Transverse colon (tissue), 4 donors: ENCODE measurements at regions not wholly inside any gene's neighbourhood (a gene's known extent, or its start where the extent isn't known, plus 50 kb on each side); places are given as distances from the start of the nearest gene placed in this dataset.

ENCODE experiments used
- DNase-seq: peaks from one replicate; pipeline ENCODE4 v3.0.0-alpha.2; 2019
- H3K27ac ChIP-seq, 4 donors: fragments of 200-600 bp; sonication (generic); 2 replicates each; pipeline ENCODE4 v1.5.1; 2016 to 2018; ENCODE audit warnings: inconsistent platforms in 4 of 4
- H3K27me3 ChIP-seq: fragments of 200-600 bp; sonication (generic); 2 replicates; pipeline ENCODE4 v1.5.1; 2017; ENCODE audit warnings: inconsistent platforms
- H3K36me3 ChIP-seq, 4 donors: fragments of 200-600 bp; sonication (generic); 2 replicates each; pipeline ENCODE4 v1.5.1; 2017 to 2019; ENCODE audit warnings: inconsistent platforms in 4 of 4
- H3K4me1 ChIP-seq, 4 donors: fragments of 200-600 bp; sonication (generic); 2 replicates each; pipeline ENCODE4 v1.5.1; 2017 to 2020; ENCODE audit warnings: inconsistent platforms in 4 of 4
- H3K4me3 ChIP-seq, 4 donors: fragments of 200-600 bp; sonication (generic); 1 replicate in 1 of 4; 2 replicates in 3 of 4; pipeline versions ENCODE4 v1.5.1 to v1.6.1; 2017 to 2019; ENCODE audit warnings: inconsistent platforms in 4 of 4
- H3K9me3 ChIP-seq, 2 donors: fragments of 200-600 bp; sonication (generic); 2 replicates each; pipeline ENCODE4 v1.5.1; 2017 to 2019; ENCODE audit warnings: inconsistent platforms in 2 of 2
- CTCF ChIP-seq, 5 experiments: fragments of 200-600 bp in 3 of 5; fragments of 450-650 bp in 2 of 5; sonication (generic) in 3 of 5; IDR thresholded peaks; 1 replicate in 2 of 5; 2 replicates in 3 of 5; pipeline ENCODE4 v1.5.1; 2016 to 2017; ENCODE audit warnings: antibody characterized with exemption in 5 of 5, inconsistent platforms in 3 of 5, mild to moderate bottlenecking in 2 of 5, moderate library complexity in 1 of 5
- EP300 ChIP-seq: sonication (generic); formaldehyde crosslinking; IDR thresholded peaks from one replicate; pipeline ENCODE4 v1.6.1; 2017; ENCODE audit warnings: antibody characterized with exemption, low read depth
- POLR2A ChIP-seq: fragments of 450-650 bp; IDR thresholded peaks from one replicate; pipeline ENCODE4 v1.6.1; 2016; ENCODE audit warnings: antibody characterized with exemption, mild to moderate bottlenecking, moderate library complexity
- POLR2AphosphoS5 ChIP-seq, 3 donors: sonication (generic); formaldehyde crosslinking; IDR thresholded peaks; one replicate each; pipeline ENCODE4 v1.6.1; 2016; ENCODE audit warnings: antibody characterized with exemption in 3 of 3
- WGBS, 2 donors: methylation state at CpG; one replicate each; pipeline ENCODE4 v1.1.5; 2018; ENCODE audit warnings: low coverage in 1 of 2; 5-methylcytosine and 5-hydroxymethylcytosine counted together
- in situ Hi-C, 4 donors: fragments of 200-750 bp; cut with MboI; loops; one replicate each; pipeline versions ENCODE4 v1.15.0 to v1.15.1; 2017; ENCODE audit warnings: low sequenced_read_pairs in 3 of 4, low pct_ligation_motif_present in 1 of 4, low pct_unique_long_range_greater_than_20kb in 1 of 4
- intact Hi-C: fragments of 100-400 bp; cut with DNase I; formaldehyde crosslinking; loops from one replicate; pipeline ENCODE4 v1.15.1; 2023; ENCODE audit warnings: low total_unique reads

GRCh38 chr15:95940431-95940985, 390.0 kb upstream of the NR2F2 start:
- TF ChIP-seq EP300 (no peak), CTCF (IDR thresholded peaks at IDR 0.05) (no peak), POLR2A (no peak), POLR2AphosphoS5 (IDR thresholded peaks at IDR 0.05) (no peak)
- no peak overlapping the region for H3K4me3 ChIP-seq
- WGBS, 2 donors: 85 to 90% methylated on average over 2 to 14 of the region's 14 CpGs
- no peaks in the 10 kb centered on the region for H3K4me1 ChIP-seq
- no peaks in the 10 kb centered on the region for H3K9me3 ChIP-seq
- DNase-seq: no peak
- H3K27ac ChIP-seq: no peak overlapping the region
- in situ Hi-C loops: no loop called here
- no peaks in the 10 kb centered on the region for H3K36me3 ChIP-seq
- no peaks in the 10 kb centered on the region for H3K27me3 ChIP-seq
- intact Hi-C loops: no loop called here

- intact Hi-C loops: no loop called here
- DNase-seq: no peak
- 41 to 80% methylated on average over 1 of the region's 1 CpG for WGBS, 2 donors
- no peak overlapping the region for H3K4me3 ChIP-seq
- no peaks in the 10 kb centered on the region for H3K4me1 ChIP-seq
- TF ChIP-seq EP300 (no peak), CTCF (IDR thresholded peaks at IDR 0.05) (no peak), POLR2A (no peak), POLR2AphosphoS5 (IDR thresholded peaks at IDR 0.05) (no peak)
- no peaks in the 10 kb centered on the region for H3K9me3 ChIP-seq
- in situ Hi-C loops: no loop called here
- H3K36me3 ChIP-seq: no peaks in the 10 kb centered on the region
- H3K27me3 ChIP-seq: no peaks in the 10 kb centered on the region
- no peak overlapping the region for H3K27ac ChIP-seq
Observed at GRCh38 chr15:95944193-95944592, 386.3 kb upstream of the NR2F2 start.

- H3K27me3 ChIP-seq: no peaks in the 10 kb centered on the region
- WGBS, 2 donors: 82 to 83% methylated on average over 4 of the region's 4 CpGs
- no peak overlapping the region for H3K27ac ChIP-seq
- no peak for DNase-seq
- TF ChIP-seq EP300: no peak
- no peak for TF ChIP-seq CTCF (IDR thresholded peaks at IDR 0.05)
- TF ChIP-seq POLR2AphosphoS5 (IDR thresholded peaks at IDR 0.05): no peak
- no peak for TF ChIP-seq POLR2A
- in situ Hi-C loops (no loop called here), intact Hi-C loops (no loop called here)
- H3K9me3 ChIP-seq: no peaks in the 10 kb centered on the region
- H3K36me3 ChIP-seq: no peaks in the 10 kb centered on the region
- H3K4me3 ChIP-seq: no peak overlapping the region
- H3K4me1 ChIP-seq: no peaks in the 10 kb centered on the region
Observed at GRCh38 chr15:95944661-95945255, 385.7 kb upstream of the NR2F2 start.

GRCh38 chr15:95946241-95946640, 384.3 kb upstream of the NR2F2 start:
- no peak for TF ChIP-seq POLR2A
- TF ChIP-seq POLR2AphosphoS5 (IDR thresholded peaks at IDR 0.05): no peak
- TF ChIP-seq CTCF (IDR thresholded peaks at IDR 0.05): no peak
- no peak for TF ChIP-seq EP300
- WGBS, 2 donors: 67 to 90% methylated on average over 1 to 2 of the region's 2 CpGs
- no peak for DNase-seq
- Histone ChIP-seq H3K36me3 (no peaks in the 10 kb centered on the region), H3K27ac (no peak overlapping the region), H3K4me3 (no peak overlapping the region), H3K27me3 (no peaks in the 10 kb centered on the region), H3K4me1 (no peaks in the 10 kb centered on the region), H3K9me3 (no peaks in the 10 kb centered on the region)
- intact Hi-C loops (no loop called here), in situ Hi-C loops (no loop called here)
